GM23248 (cell line): ENCODE measurements at regions not wholly inside any gene's neighbourhood (a gene's known extent, or its start where the extent isn't known, plus 50 kb on each side); places are given as distances from the start of the nearest gene placed in this dataset.

Experiments used
- DNase-seq: peaks from one replicate; pipeline ENCODE4 v3.0.0-alpha.2; 2015
- H2AFZ ChIP-seq: fragments of 200-600 bp; sonication (generic); 2 replicates; pipeline ENCODE4 v1.6.1; 2016; ENCODE audit warnings: antibody characterized with exemption
- H3F3A ChIP-seq: fragments of 200-600 bp; sonication (generic); 2 replicates; pipeline ENCODE4 v1.6.1; 2016; ENCODE audit warnings: mild to moderate bottlenecking, antibody characterized with exemption, mixed run types; ENCODE audit not compliant: insufficient read depth
- H3K27ac ChIP-seq: fragments of 200-600 bp; sonication (generic); 2 replicates; pipeline ENCODE4 v1.5.1; 2016; ENCODE audit warnings: mild to moderate bottlenecking
- H3K27me3 ChIP-seq: fragments of 200-600 bp; sonication (generic); replicated peaks from 2 replicates; pipeline ENCODE4 v1.6.1; 2016; ENCODE audit warnings: mild to moderate bottlenecking; ENCODE audit not compliant: insufficient read depth
- H3K36me3 ChIP-seq: fragments of 200-600 bp; sonication (generic); 2 replicates; pipeline ENCODE4 v1.6.1; 2016; ENCODE audit warnings: low read depth, mild to moderate bottlenecking
- H3K4me1 ChIP-seq: fragments of 200-600 bp; sonication (generic); 2 replicates; pipeline ENCODE4 v1.6.1; 2016; ENCODE audit warnings: mild to moderate bottlenecking; ENCODE audit not compliant: insufficient read depth
- H3K4me2 ChIP-seq: fragments of 200-600 bp; sonication (generic); one replicate; pipeline ENCODE4 v1.6.1; 2016; ENCODE audit warnings: mild to moderate bottlenecking; ENCODE audit not compliant: unreplicated experiment
- H3K4me3 ChIP-seq: fragments of 200-600 bp; sonication (generic); 2 replicates; pipeline ENCODE4 v1.5.1; 2016; ENCODE audit warnings: mild to moderate bottlenecking
- H3K79me2 ChIP-seq: fragments of 200-600 bp; sonication (generic); 2 replicates; pipeline ENCODE4 v1.6.1; 2016; ENCODE audit warnings: mild to moderate bottlenecking; ENCODE audit not compliant: insufficient read depth
- H3K9ac ChIP-seq: fragments of 200-600 bp; sonication (generic); 2 replicates; pipeline ENCODE4 v1.6.1; 2016; ENCODE audit warnings: mild to moderate bottlenecking
- H3K9me2 ChIP-seq: fragments of 200-600 bp; sonication (generic); 2 replicates; pipeline ENCODE4 v1.6.1; 2016; ENCODE audit warnings: mixed run types, mild to moderate bottlenecking, moderate library complexity; ENCODE audit not compliant: insufficient read depth
- H3K9me3 ChIP-seq: fragments of 200-600 bp; sonication (generic); one replicate; pipeline ENCODE4 v1.6.1; 2017; ENCODE audit warnings: low read depth
- H4K20me1 ChIP-seq: fragments of 200-600 bp; sonication (generic); 2 replicates; pipeline ENCODE4 v1.6.0; 2016; ENCODE audit not compliant: insufficient read depth
- EZH2 ChIP-seq: fragments of 200-600 bp; sonication (generic); IDR thresholded peaks from 2 replicates; pipeline ENCODE4 v1.6.1; 2018; ENCODE audit warnings: antibody characterized with exemption, mild to moderate bottlenecking; ENCODE audit not compliant: insufficient read depth, poor library complexity, severe bottlenecking
- EZH2phosphoT487 ChIP-seq: fragments of 200-600 bp; sonication (generic); IDR thresholded peaks from 2 replicates; pipeline ENCODE4 v1.6.1; 2018; ENCODE audit warnings: antibody characterized with exemption, moderate library complexity, mild to moderate bottlenecking, low read depth; ENCODE audit not compliant: insufficient read depth
- WGBS, 2 experiments: methylation state at CpG; one replicate each; pipeline ENCODE4 v1.1.6; 2015 to 2017; ENCODE audit warnings: low lambda C conversion rate in 2 of 2, low coverage in 1 of 2; ENCODE audit errors: missing lambda C conversion rate in 2 of 2; 5-methylcytosine and 5-hydroxymethylcytosine counted together
- in situ Hi-C: fragments of 300-500 bp; cut with MboI; formaldehyde crosslinking; loops from 2 replicates; pipeline ENCODE4 v1.15.0; 2020

- WGBS, 2 experiments, result 79 to 81% methylated on average over 5 of the region's 5 CpGs
- H3F3A ChIP-seq, result no peaks in the 10 kb centered on the region
Observed at GRCh38 chr1:178620584-178621475, 104.2 kb upstream of the RALGPS2 start.

GRCh38 chr1:178621822-178622221 is 103.2 kb upstream of the RALGPS2 start:
- Histone ChIP-seq H3K9ac (no peak overlapping the region), H3K27me3 (no peaks in the 10 kb centered on the region), H3K9me3 (no peaks in the 10 kb centered on the region), H3K79me2 (no peaks in the 10 kb centered on the region), H3F3A (no peaks in the 10 kb centered on the region), H3K4me3 (no peak overlapping the region), H4K20me1 (no peaks in the 10 kb centered on the region), H3K9me2 (no peaks in the 10 kb centered on the region), H3K27ac (no peak overlapping the region), H3K4me1 (no peaks in the 10 kb centered on the region), H2AFZ (no peak overlapping the region), H3K36me3 (no peaks in the 10 kb centered on the region), H3K4me2 (no peak overlapping the region)
- TF ChIP-seq EZH2phosphoT487, result no peak
- TF ChIP-seq EZH2, result no peak
- in situ Hi-C loops, result no loop called here
- no peak for DNase-seq
- WGBS, 2 experiments, result 93% methylated on average over 10 of the region's 10 CpGs

More at GRCh38 chr1:178620584-178621475, 104.2 kb upstream of the RALGPS2 start:
- Histone ChIP-seq H3K4me2 (no peak overlapping the region), H3K36me3 (no peaks in the 10 kb centered on the region), H3K79me2 (no peaks in the 10 kb centered on the region), H3K9me2 (no peaks in the 10 kb centered on the region), H4K20me1 (no peaks in the 10 kb centered on the region), H3K27ac (no peak overlapping the region), H3K4me1 (no peaks in the 10 kb centered on the region), H2AFZ (no peak overlapping the region), H3K27me3 (no peaks in the 10 kb centered on the region), H3K9me3 (no peaks in the 10 kb centered on the region), H3K4me3 (no peak overlapping the region), H3K9ac (no peak overlapping the region)
- in situ Hi-C loops, result no loop called here
- no peak for DNase-seq
- TF ChIP-seq EZH2, result no peak
- no peak for TF ChIP-seq EZH2phosphoT487

- no peaks in the 10 kb centered on the region for H3K27me3 ChIP-seq
- no peak overlapping the region for H3K9ac ChIP-seq
- no peaks in the 10 kb centered on the region for H3K9me3 ChIP-seq
- H4K20me1 ChIP-seq, result no peaks in the 10 kb centered on the region
- no peaks in the 10 kb centered on the region for H3K79me2 ChIP-seq
- H3F3A ChIP-seq, result peaks cover 26% of the 10 kb centered on the region
- no peaks in the 10 kb centered on the region for H3K9me2 ChIP-seq
- H3K27ac ChIP-seq, result no peak overlapping the region
- peaks cover 26% of the 10 kb centered on the region for H3K4me1 ChIP-seq
- in situ Hi-C loops, result no loop called here
- H3K4me2 ChIP-seq, result no peak overlapping the region
- H2AFZ ChIP-seq, result no peak overlapping the region
- DNase-seq, result no peak
- no peaks in the 10 kb centered on the region for H3K36me3 ChIP-seq
- TF ChIP-seq EZH2 (no peak), EZH2phosphoT487 (no peak)
- 21 to 26% methylated on average over 1 of the region's 1 CpG for WGBS, 2 experiments
- H3K4me3 ChIP-seq, result no peak overlapping the region
Observed at GRCh38 chr1:178625695-178626094, 99.3 kb upstream of the RALGPS2 start.

- H3K4me1 ChIP-seq, result peaks cover 32% of the 10 kb centered on the region
- peaks cover 30% of the 10 kb centered on the region for H3F3A ChIP-seq
- no peaks in the 10 kb centered on the region for H3K79me2 ChIP-seq
- H2AFZ ChIP-seq, result no peak overlapping the region
- no peak for TF ChIP-seq EZH2phosphoT487
- no peak for TF ChIP-seq EZH2
- in situ Hi-C loops, result no loop called here
- H3K36me3 ChIP-seq, result no peaks in the 10 kb centered on the region
- no peak overlapping the region for H3K4me3 ChIP-seq
- whole genome bisulfite sequencing, 2 experiments, result 79 to 90% methylated on average over 2 of the region's 2 CpGs
- no peak overlapping the region for H3K9ac ChIP-seq
- H3K27ac ChIP-seq, result no peak overlapping the region
- H3K9me3 ChIP-seq, result no peaks in the 10 kb centered on the region
- H3K4me2 ChIP-seq, result no peak overlapping the region
- H3K9me2 ChIP-seq, result no peaks in the 10 kb centered on the region
- no peak for DNase-seq
- no peaks in the 10 kb centered on the region for H4K20me1 ChIP-seq
- no peaks in the 10 kb centered on the region for H3K27me3 ChIP-seq
Observed at GRCh38 chr1:178627037-178627436, 98.0 kb upstream of the RALGPS2 start.
